ENCODE measurements at regions not wholly inside any gene's neighbourhood (a gene's known extent, or its start where the extent isn't known, plus 50 kb on each side); places are given as distances from the start of the nearest gene placed in this dataset.

DNA sequence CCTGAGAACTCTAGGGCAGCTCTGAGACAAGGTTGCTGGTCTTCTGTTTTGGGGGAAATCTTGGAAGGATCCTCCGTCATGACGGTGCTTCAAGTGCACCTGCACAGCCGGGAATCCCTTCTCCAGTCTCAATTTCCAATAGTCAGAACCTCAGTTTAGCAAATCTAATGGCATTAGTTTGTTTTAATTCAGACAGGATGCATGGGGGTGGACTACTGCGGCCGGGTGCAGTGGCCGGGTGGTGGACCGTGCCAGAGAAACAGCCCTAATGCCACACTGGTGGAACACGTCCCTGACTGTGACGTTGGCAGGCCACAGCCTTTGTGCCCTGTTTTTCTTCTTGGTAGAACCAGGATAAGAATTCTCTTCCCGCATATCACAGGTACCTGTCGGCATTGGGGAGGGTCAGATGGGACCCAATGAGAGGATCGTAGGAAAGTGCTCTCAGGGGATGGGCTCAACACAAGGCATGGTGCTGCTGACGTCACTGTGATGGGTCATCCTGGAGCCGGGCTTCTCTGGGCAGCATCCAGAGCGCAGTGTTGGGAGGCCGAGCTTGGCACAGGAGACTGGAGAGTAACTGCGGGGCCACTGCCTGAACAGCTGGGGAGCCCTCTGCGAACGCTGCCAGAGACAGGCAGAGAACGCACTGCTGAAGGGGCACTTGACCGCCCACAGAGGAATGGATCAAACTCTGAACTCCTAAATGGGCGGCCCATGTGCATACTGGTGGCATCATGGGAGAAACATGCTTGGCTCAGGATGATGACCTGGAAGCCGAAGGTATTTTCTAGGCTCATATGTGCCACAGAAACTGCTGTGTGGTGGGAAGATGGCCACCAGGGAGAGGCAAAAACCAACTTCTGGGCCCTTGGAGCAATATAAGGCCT is 313.8 kb upstream of the SHH start:
- no peak overlapping the region for H3K4me3 ChIP-seq (replicated peaks in 1 of 3; ENCODE audit: insufficient read depth in 1 of 3, low read depth in 1 of 3, low read length in 3 of 3)
- H3K9me3 ChIP-seq (replicated peaks; ENCODE audit: control insufficient read depth, insufficient read depth, low read length) = peaks cover 3% of the 10 kb centered on the region
- no peak overlapping the region for H2AFZ ChIP-seq (ENCODE audit: low read depth, low read length)
- TF ChIP-seq POLR2A (IDR thresholded peaks at IDR 0.05; ENCODE audit: low read depth, low read length) (no peak), GATA2 (IDR thresholded peaks at IDR 0.05; ENCODE audit: insufficient read depth, insufficient read length, low read depth, low read length) (no peak), MYC (IDR thresholded peaks at IDR 0.05; ENCODE audit: low read depth, low read length) (no peak), POLR2AphosphoS5 (IDR thresholded peaks at IDR 0.05; ENCODE audit: insufficient read depth, low read depth, low read length) (no peak), MAX (IDR thresholded peaks at IDR 0.05; ENCODE audit: insufficient read depth, insufficient read length) (no peak), JUN (IDR thresholded peaks at IDR 0.05; ENCODE audit: borderline replicate concordance, insufficient read depth, insufficient read length, low read depth) (no peak), FOS (IDR thresholded peaks at IDR 0.05; ENCODE audit: borderline replicate concordance, insufficient read depth, low read length) (no peak), EZH2 (IDR thresholded peaks at IDR 0.05; ENCODE audit: borderline replicate concordance, low read depth, low read length, severe bottlenecking) (no peak)
- TF ChIP-seq, protein P1, sequence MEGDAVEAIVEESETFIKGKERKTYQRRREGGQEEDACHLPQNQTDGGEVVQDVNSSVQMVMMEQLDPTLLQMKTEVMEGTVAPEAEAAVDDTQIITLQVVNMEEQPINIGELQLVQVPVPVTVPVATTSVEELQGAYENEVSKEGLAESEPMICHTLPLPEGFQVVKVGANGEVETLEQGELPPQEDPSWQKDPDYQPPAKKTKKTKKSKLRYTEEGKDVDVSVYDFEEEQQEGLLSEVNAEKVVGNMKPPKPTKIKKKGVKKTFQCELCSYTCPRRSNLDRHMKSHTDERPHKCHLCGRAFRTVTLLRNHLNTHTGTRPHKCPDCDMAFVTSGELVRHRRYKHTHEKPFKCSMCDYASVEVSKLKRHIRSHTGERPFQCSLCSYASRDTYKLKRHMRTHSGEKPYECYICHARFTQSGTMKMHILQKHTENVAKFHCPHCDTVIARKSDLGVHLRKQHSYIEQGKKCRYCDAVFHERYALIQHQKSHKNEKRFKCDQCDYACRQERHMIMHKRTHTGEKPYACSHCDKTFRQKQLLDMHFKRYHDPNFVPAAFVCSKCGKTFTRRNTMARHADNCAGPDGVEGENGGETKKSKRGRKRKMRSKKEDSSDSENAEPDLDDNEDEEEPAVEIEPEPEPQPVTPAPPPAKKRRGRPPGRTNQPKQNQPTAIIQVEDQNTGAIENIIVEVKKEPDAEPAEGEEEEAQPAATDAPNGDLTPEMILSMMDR (IDR thresholded peaks at IDR 0.05; ENCODE audit: extremely low read depth in 1 of 2, insufficient read depth in 1 of 2, low read depth in 1 of 2, low read length in 2 of 2) = no peak
- H3K27me3 ChIP-seq (ENCODE audit: control insufficient read depth in 2 of 2, insufficient read depth in 2 of 2, low read length in 2 of 2) = no peaks in the 10 kb centered on the region
- H3K4me1 ChIP-seq (ENCODE audit: control insufficient read depth, extremely low read depth, insufficient read depth, low read length) = no peaks in the 10 kb centered on the region
- no TSS peak for BruUV-seq (replicated peaks)
- no peak overlapping the region for H3K4me2 ChIP-seq (ENCODE audit: insufficient read depth, low read length)
- H4K20me1 ChIP-seq (replicated peaks; ENCODE audit: control insufficient read depth, extremely low read depth, insufficient read depth, low read length) = no peaks in the 10 kb centered on the region
- dilution Hi-C loops (cut with MboI; ENCODE audit: extremely low pct_ligation_motif_present, low sequenced_read_pairs) = no loop called here
- POLR2A ChIA-PET = no interaction called here
- H3K79me2 ChIP-seq (ENCODE audit: control insufficient read depth, insufficient read depth, low read length) = no peaks in the 10 kb centered on the region
- intact Hi-C loops (cut with micrococcal nuclease) = no loop called here
- FAIRE-seq (no peak), DNase-seq (ENCODE audit: low read depth, low spot score) (no peak)
- H3K9ac ChIP-seq (replicated peaks; ENCODE audit: extremely low read depth, insufficient read depth, low read length) = no peak overlapping the region
- no peak overlapping the region for H3K27ac ChIP-seq (ENCODE audit: insufficient read depth, low read depth, low read length)
- CTCF ChIA-PET = no interaction called here
- no peaks in the 10 kb centered on the region for H3K36me3 ChIP-seq (ENCODE audit: control insufficient read depth in 2 of 2, extremely low read depth in 1 of 2, insufficient read depth in 2 of 2, low read length in 2 of 2)
- no peaks in the 10 kb centered on the region for H3K9me1 ChIP-seq (replicated peaks; ENCODE audit: control insufficient read depth, extremely low read depth, insufficient read depth, low read length)
